ENCODE measurements at regions not wholly inside any gene's neighbourhood (a gene's known extent, or its start where the extent isn't known, plus 50 kb on each side); places are given as distances from the start of the nearest gene placed in this dataset.

- intact Hi-C loops (cut with DNase I): no loop called here
- 56% methylated on average over 3 of the region's 3 CpGs for WGBS
- Histone ChIP-seq H3K9me3 (ENCODE audit: control insufficient read depth, low read length) (peaks cover 3% of the 10 kb centered on the region), H3K27me3 (ENCODE audit: control insufficient read depth, insufficient read depth) (no peaks in the 10 kb centered on the region), H3K4me1 (ENCODE audit: control insufficient read depth, insufficient read depth, low read length) (no peaks in the 10 kb centered on the region), H3K27ac (ENCODE audit: low read length) (no peak overlapping the region), H3K4me3 (ENCODE audit: low read length) (no peak overlapping the region)
- ATAC-seq (peak; percentile 67 to 93), DNase-seq (no peak)
Observed at GRCh38 chr22:33221568-33221967, 163.4 kb upstream of the SYN3 start.

DNA sequence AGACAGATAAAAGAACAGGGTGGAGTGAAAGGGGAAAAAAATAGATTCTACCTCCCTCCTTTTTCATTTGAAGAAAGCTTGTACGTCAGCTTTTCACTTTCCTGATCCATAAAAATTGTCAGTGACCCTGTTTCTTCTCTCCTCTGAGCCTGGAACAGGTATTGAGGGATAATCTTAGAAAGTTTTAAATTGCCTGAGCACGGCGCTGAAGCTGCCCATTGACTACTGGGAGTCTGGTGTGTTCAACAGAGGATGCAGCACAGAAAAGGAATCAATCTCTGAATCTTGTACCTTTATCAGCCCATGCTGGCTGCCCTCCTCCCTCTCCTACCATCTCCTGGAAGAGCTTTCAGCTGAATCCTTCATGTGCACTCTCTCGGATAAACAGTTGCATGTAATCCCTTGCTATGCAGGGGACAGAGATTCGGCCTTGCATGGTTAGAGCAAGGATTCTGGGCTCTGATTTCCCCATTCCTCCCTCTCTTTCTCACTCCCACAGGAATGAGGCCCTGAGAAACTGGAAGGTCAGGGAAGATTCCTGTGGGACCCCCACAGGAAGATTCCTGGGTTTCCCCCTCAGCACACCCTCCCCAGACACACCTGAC, 162.4 kb upstream of the SYN3 start:
- Histone ChIP-seq H3K4me3 (ENCODE audit: low read length) (no peak overlapping the region), H3K27me3 (ENCODE audit: control insufficient read depth, insufficient read depth) (no peaks in the 10 kb centered on the region), H3K27ac (ENCODE audit: low read length) (no peak overlapping the region), H3K9me3 (ENCODE audit: control insufficient read depth, low read length) (no peaks in the 10 kb centered on the region), H3K4me1 (ENCODE audit: control insufficient read depth, insufficient read depth, low read length) (no peaks in the 10 kb centered on the region)
- ATAC-seq (no peak), DNase-seq (no peak)
- intact Hi-C loops (cut with DNase I): no loop called here
- WGBS: 68% methylated on average over 5 of the region's 5 CpGs

GRCh38 chr22:33219648-33220384, 161.6 kb upstream of the SYN3 start:
- ATAC-seq (no peak), DNase-seq (no peak)
- H3K4me1 ChIP-seq (ENCODE audit: control insufficient read depth, insufficient read depth, low read length): no peaks in the 10 kb centered on the region
- H3K4me3 ChIP-seq (ENCODE audit: low read length): no peak overlapping the region
- 71% methylated on average over 8 of the region's 8 CpGs for WGBS
- intact Hi-C loops (cut with DNase I): no loop called here
- no peaks in the 10 kb centered on the region for H3K27me3 ChIP-seq (ENCODE audit: control insufficient read depth, insufficient read depth)
- no peak overlapping the region for H3K27ac ChIP-seq (ENCODE audit: low read length)
- H3K9me3 ChIP-seq (ENCODE audit: control insufficient read depth, low read length): no peaks in the 10 kb centered on the region

DNA sequence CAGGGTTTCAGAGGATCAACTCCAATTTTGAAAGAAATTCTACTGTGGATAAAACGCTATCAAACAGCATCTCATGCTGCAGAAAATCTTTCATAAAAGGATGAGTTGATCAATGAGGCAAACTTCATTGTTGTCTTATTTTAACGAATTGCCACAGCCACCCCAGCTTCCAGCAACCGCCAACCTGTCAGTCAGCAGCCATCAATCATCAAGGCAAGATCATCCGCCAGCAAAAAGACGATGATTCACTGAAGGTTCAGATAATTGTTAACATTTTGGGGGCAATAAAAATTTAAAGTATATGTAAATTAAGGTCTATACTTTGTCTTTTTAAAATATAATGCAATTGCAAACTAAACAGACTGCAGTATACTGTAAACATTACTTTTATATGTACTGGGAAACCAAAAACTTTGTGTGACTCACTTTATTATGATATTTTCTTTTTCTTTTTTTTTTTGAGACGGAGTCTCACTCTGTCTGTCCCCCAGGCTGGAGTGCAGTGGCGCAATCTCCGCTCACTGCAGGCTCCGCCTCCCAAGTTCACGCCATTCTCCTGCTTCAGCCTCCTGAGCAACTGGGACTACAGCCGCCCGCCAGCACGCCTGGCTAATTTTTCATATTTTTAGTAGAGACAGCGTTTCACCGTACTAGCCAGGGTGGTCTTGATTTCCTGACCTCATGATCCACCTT, 155.3 kb upstream of the SYN3 start:
- Histone ChIP-seq H3K4me3 (ENCODE audit: low read length) (no peak overlapping the region), H3K27me3 (ENCODE audit: control insufficient read depth, insufficient read depth) (no peaks in the 10 kb centered on the region), H3K9me3 (ENCODE audit: control insufficient read depth, low read length) (no peaks in the 10 kb centered on the region), H3K4me1 (ENCODE audit: control insufficient read depth, insufficient read depth, low read length) (no peaks in the 10 kb centered on the region), H3K27ac (ENCODE audit: low read length) (no peak overlapping the region)
- intact Hi-C loops (cut with DNase I): no loop called here
- ATAC-seq: no peak
- no peak for DNase-seq
- 83% methylated on average over 15 of the region's 15 CpGs for WGBS

DNA sequence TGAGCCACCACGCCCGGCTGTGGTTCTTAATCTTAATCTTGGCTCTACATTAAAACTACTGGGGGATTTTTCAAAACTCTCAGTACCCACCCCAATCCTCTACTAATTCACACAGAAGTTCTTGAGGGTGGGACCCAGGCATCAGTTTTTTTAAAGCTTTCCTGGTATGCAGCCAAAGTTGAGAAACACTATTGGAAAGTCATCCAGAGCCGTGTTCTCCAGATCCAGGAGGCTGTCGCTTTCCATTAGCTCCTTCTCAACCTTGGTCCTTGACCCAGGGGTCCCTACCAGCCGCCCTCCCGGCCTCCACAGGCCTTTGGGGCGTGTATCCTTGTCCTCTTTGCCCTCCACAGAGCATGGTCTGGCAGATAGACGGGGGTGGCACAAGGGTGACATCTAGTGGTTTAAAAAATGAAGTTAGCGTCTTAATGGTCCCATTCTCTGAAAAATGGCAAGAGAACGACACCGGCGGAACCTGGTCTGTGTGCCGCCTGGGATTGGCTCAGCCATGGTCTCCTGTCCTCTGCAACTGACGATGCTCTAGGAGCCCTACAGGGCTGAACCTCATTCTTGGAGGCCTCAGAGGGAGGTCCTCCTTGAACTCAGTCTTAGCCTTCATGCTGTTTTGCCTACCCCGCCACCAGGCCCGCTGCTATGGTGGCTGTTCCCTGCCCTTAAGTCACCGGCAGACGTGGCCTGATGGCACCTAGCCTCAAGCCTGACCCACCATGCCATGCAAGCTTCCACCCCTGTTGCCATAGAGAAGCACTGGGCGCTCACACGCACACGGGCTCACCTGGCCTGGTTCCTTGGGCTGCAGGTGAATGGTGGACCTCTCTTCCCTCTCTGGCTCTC, 152.0 kb upstream of the SYN3 start:
- no peak overlapping the region for H3K4me3 ChIP-seq (ENCODE audit: low read length)
- peak in 2 of 3 donors; percentile 17 to 50 for DNase-seq
- H3K27me3 ChIP-seq (ENCODE audit: control insufficient read depth, insufficient read depth): peaks cover 5% of the 10 kb centered on the region
- H3K27ac ChIP-seq (ENCODE audit: low read length): no peak overlapping the region
- no peaks in the 10 kb centered on the region for H3K9me3 ChIP-seq (ENCODE audit: control insufficient read depth, low read length)
- 44% methylated on average over 21 of the region's 21 CpGs for whole genome bisulfite sequencing
- no peaks in the 10 kb centered on the region for H3K4me1 ChIP-seq (ENCODE audit: control insufficient read depth, insufficient read depth, low read length)
- intact Hi-C loops (cut with DNase I): loop anchor here in 2 of 4 donors (10.0 kb wide), 2 partner anchors 185 to 685 kb away; no protein-coding TSS in a partner anchor
- peak; percentile 48 to 81 for ATAC-seq

DNA sequence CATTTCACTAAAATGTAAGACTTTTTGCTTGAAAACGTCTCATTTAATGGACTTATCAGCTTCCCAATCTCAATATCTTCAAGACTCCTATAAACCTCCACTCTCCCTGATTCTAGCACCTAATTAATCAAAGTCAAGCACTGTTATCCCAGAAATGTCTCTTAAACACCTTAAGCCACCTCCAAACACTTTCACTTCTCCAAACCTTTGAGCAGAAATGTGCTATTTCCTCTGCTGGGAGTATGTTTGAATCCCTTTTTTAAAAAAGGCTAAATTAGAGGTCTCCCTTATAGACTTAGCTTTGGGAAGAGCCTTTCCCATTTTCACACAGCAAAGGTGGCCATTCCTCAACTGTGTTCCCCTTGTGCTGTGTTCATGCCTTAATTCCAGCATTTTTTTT, 146.2 kb upstream of the SYN3 start:
- no peak for ATAC-seq
- Histone ChIP-seq H3K27ac (ENCODE audit: low read length) (no peak overlapping the region), H3K9me3 (ENCODE audit: control insufficient read depth, low read length) (no peaks in the 10 kb centered on the region), H3K4me1 (ENCODE audit: control insufficient read depth, insufficient read depth, low read length) (no peaks in the 10 kb centered on the region), H3K27me3 (ENCODE audit: control insufficient read depth, insufficient read depth) (peaks cover 5% of the 10 kb centered on the region), H3K4me3 (ENCODE audit: low read length) (no peak overlapping the region)
- DNase-seq: no peak
- intact Hi-C loops (cut with DNase I): loop anchor here in 3 of 4 donors (5.0 to 10.0 kb wide), 4 partner anchors 177 to 680 kb away; no protein-coding TSS in a partner anchor
- WGBS: 6% methylated on average over 1 of the region's 1 CpG

- Histone ChIP-seq H3K9me3 (ENCODE audit: control insufficient read depth, low read length) (no peaks in the 10 kb centered on the region), H3K4me3 (ENCODE audit: low read length) (no peak overlapping the region), H3K4me1 (ENCODE audit: control insufficient read depth, insufficient read depth, low read length) (no peaks in the 10 kb centered on the region), H3K27me3 (ENCODE audit: control insufficient read depth, insufficient read depth) (peaks cover 2% of the 10 kb centered on the region), H3K27ac (ENCODE audit: low read length) (no peak overlapping the region)
- ATAC-seq (no peak), DNase-seq (no peak)
- 42% methylated on average over 1 of the region's 1 CpG for WGBS
- intact Hi-C loops (cut with DNase I): loop anchor here in 3 of 4 donors (5.0 to 10.0 kb wide), 4 partner anchors 175 to 678 kb away; no protein-coding TSS in a partner anchor
Observed at GRCh38 chr22:33202455-33202854, 144.3 kb upstream of the SYN3 start.

DNA sequence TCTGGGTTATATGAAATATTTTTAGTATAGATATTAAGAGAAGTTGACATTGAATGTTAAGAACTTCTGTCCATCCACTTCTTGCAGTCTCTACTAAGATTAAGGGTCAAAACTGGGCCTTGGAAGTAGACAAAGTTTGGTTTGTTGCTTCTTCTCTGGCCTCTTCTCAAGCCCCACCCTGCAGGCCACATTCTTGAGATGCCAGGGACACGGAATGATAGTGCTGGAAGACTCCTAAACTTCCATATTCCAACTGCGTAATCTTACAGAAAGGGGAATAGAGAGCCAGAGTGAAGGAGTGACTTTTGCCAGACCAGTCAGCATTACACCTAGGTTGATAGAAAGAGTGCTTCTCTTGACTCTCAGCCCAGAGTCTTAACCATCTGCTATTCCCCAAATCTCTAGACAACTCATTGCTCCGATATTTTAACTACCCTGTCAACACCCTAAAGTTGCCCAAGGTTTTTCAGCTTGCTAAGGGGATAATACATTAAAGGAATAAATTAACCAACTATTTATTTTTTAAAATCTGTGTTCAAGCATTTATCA, 136.4 kb upstream of the SYN3 start:
- DNase-seq (no peak), ATAC-seq (no peak)
- no peaks in the 10 kb centered on the region for H3K4me1 ChIP-seq (ENCODE audit: control insufficient read depth, insufficient read depth, low read length)
- H3K4me3 ChIP-seq (ENCODE audit: low read length): no peak overlapping the region
- H3K27me3 ChIP-seq (ENCODE audit: control insufficient read depth, insufficient read depth): no peaks in the 10 kb centered on the region
- no peaks in the 10 kb centered on the region for H3K9me3 ChIP-seq (ENCODE audit: control insufficient read depth, low read length)
- intact Hi-C loops (cut with DNase I): no loop called here
- no peak overlapping the region for H3K27ac ChIP-seq (ENCODE audit: low read length)
- WGBS: 37% methylated on average over 3 of the region's 3 CpGs

DNA sequence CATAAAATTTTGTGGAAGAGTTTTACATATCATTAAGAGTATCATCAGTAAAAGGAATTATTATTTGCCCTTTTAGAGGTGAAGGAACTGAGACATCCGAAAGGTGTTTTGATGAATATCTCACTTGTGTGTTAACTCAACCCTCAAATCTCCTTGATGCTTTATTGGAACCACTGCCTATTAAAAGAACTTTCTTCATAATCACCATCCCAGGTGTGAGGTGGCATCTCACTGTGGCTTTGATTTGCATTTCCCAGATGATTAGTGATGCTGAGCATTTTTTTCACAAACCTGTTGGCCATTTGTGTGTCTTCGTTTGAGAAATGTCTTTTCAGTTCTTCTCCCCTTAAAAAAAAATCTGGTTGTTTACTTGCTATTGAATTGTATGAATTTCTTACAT, 134.0 kb upstream of the SYN3 start:
- H3K9me3 ChIP-seq (ENCODE audit: control insufficient read depth, low read length): no peaks in the 10 kb centered on the region
- no peak for DNase-seq
- WGBS: 61% methylated on average over 2 of the region's 2 CpGs
- H3K4me3 ChIP-seq (ENCODE audit: low read length): no peak overlapping the region
- no peak overlapping the region for H3K27ac ChIP-seq (ENCODE audit: low read length)
- intact Hi-C loops (cut with DNase I): no loop called here
- no peaks in the 10 kb centered on the region for H3K4me1 ChIP-seq (ENCODE audit: control insufficient read depth, insufficient read depth, low read length)
- H3K27me3 ChIP-seq (ENCODE audit: control insufficient read depth, insufficient read depth): no peaks in the 10 kb centered on the region
- ATAC-seq: no peak

DNA sequence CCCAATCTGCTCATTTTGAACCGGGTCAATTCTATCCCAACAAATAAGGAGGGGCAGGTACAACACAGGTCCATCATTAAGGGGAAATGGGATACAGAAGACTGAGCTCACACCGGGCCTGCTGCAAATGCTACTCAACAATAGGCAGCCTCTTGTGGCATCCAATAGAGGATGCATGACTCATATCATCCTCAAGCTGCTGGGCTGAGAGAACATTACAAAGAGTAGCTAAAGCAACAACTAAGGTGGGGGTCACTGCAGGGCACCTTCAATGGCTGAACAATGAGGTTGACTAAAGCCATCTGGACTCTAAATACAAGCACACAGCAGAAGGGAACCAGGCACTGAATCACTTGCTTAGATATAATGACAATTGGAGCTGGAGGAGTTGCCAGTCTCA, 130.1 kb upstream of the SYN3 start:
- Histone ChIP-seq H3K27ac (ENCODE audit: low read length) (no peak overlapping the region), H3K4me1 (ENCODE audit: control insufficient read depth, insufficient read depth, low read length) (no peaks in the 10 kb centered on the region), H3K4me3 (ENCODE audit: low read length) (no peak overlapping the region), H3K9me3 (ENCODE audit: control insufficient read depth, low read length) (no peaks in the 10 kb centered on the region), H3K27me3 (ENCODE audit: control insufficient read depth, insufficient read depth) (no peaks in the 10 kb centered on the region)
- intact Hi-C loops (cut with DNase I): no loop called here
- ATAC-seq (peak in 1 of 2 donors; percentile 29), DNase-seq (no peak)
- 83% methylated on average over 2 of the region's 2 CpGs for WGBS
